HL-60 (cell line): ENCODE measurements at regions not wholly inside any gene's neighbourhood (a gene's known extent, or its start where the extent isn't known, plus 50 kb on each side); places are given as distances from the start of the nearest gene placed in this dataset.

Source experiments
- DNase-seq, 2 experiments: peaks; one replicate each; pipeline ENCODE4 v3.0.0-alpha.2; 2010 to 2020; ENCODE audit warnings: low read depth in 1 of 2, low spot score in 1 of 2
- H3K27ac ChIP-seq: fragments of 250-450 bp; sonication (Bioruptor Pico); replicated peaks from 2 replicates; pipeline ENCODE4 v1.5.1; 2020; ENCODE audit warnings: mild to moderate bottlenecking, moderate library complexity
- H3K27me3 ChIP-seq: fragments of 250-450 bp; sonication (Bioruptor Pico); 2 replicates; pipeline ENCODE4 v1.5.1; 2021; ENCODE audit warnings: mild to moderate bottlenecking, moderate library complexity; ENCODE audit not compliant: insufficient read depth, poor library complexity, severe bottlenecking
- H3K4me3 ChIP-seq: replicated peaks from 2 replicates; pipeline ENCODE4 v1.5.1; 2011; ENCODE audit warnings: mild to moderate bottlenecking, control low read depth, low read length; ENCODE audit not compliant: insufficient read depth
- CTCF ChIP-seq: IDR thresholded peaks from one replicate; pipeline ENCODE4 v1.5.1; 2011; ENCODE audit warnings: low read length, control low read depth, inconsistent platforms; ENCODE audit not compliant: insufficient read depth
- GABPA ChIP-seq: IDR thresholded peaks from 2 replicates; pipeline ENCODE4 v1.6.1; 2012; ENCODE audit warnings: low read depth
- POLR2AphosphoS5 ChIP-seq: IDR thresholded peaks from 2 replicates; pipeline ENCODE4 v1.6.1; 2012; ENCODE audit warnings: low read depth
- REST ChIP-seq: IDR thresholded peaks from 2 replicates; pipeline ENCODE4 v1.6.1; 2012; ENCODE audit warnings: low read depth; ENCODE audit not compliant: insufficient replicate concordance
- SPI1 ChIP-seq: IDR thresholded peaks from 2 replicates; pipeline ENCODE4 v1.6.1; 2012; ENCODE audit warnings: low read depth, mild to moderate bottlenecking, borderline replicate concordance

DNA sequence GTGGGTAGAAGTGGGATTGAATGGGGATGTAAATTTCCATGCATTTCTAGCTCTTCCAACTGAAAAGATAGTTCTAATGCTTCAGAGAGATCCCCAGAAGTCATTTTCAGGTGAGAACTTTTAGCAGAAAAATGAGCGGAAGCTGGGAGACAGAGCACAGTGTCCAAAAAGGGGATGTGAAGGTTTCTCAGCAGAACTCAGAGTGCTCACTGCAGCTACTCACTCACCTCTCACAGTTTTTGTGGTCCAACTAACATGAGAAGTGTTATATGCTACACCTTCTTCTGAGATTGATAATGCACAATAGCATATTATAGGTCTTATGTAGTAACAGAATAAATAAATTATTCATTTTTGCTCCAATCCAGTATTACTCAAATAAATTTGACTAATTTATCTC lies 519.2 kb upstream of the HS3ST5 start:
- Histone ChIP-seq H3K27ac (no peak overlapping the region), H3K4me3 (no peak overlapping the region), H3K27me3 (no peaks in the 10 kb centered on the region)
- TF ChIP-seq GABPA: no peak
- TF ChIP-seq REST: no peak
- TF ChIP-seq SPI1: no peak
- no peak for TF ChIP-seq CTCF
- DNase-seq: no peak

GRCh38 chr6:114844359-114844758 lies 501.5 kb upstream of the HS3ST5 start:
- H3K4me3 ChIP-seq: no peak overlapping the region
- TF ChIP-seq POLR2AphosphoS5 (no peak), CTCF (no peak), REST (no peak), SPI1 (no peak), GABPA (no peak)
- DNase-seq: no peak
- H3K27me3 ChIP-seq: no peaks in the 10 kb centered on the region
- H3K27ac ChIP-seq: no peak overlapping the region

- TF ChIP-seq GABPA (no peak), SPI1 (no peak), REST (no peak), CTCF (no peak), POLR2AphosphoS5 (no peak)
- no peak for DNase-seq
- Histone ChIP-seq H3K27me3 (no peaks in the 10 kb centered on the region), H3K27ac (no peak overlapping the region), H3K4me3 (no peak overlapping the region)
Observed at GRCh38 chr6:114839019-114839418, 496.2 kb upstream of the HS3ST5 start.
